ENCODE measurements at regions not wholly inside any gene's neighbourhood (a gene's known extent, or its start where the extent isn't known, plus 50 kb on each side); places are given as distances from the start of the nearest gene placed in this dataset.

DNA sequence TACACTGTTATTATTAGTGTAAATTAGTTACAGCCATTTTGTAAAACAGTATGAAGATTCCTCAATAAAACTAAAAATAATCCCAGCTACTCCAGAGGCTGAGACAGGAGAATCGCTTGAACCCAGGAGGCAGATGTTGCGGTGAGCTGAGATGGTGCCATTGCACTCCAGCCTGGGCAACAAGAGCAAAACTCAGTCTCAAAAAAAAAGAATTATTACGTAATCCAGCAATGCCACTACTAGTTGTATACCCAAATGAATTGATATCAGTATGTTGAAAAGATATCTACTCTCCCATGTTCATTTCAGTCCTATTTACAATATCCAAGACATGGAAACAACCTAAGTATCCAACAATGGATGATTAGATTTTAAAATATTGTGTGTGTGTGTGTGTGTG, 313.6 kb downstream of the EPHA4 start:
- H3K4me1 Mint-ChIP-seq = no peaks in the 10 kb centered on the region
- no peak overlapping the region for H3K4me3 Mint-ChIP-seq
- DNase-seq (ENCODE audit: low spot score in 2 of 2) = no peak
- H3K27ac Mint-ChIP-seq = no peak overlapping the region
- peaks cover 7% of the 10 kb centered on the region for H3K27me3 Mint-ChIP-seq
- H3K9me3 Mint-ChIP-seq = peaks cover 6% of the 10 kb centered on the region
- no peak for ATAC-seq (ENCODE audit: low read depth)
- peaks cover 2% of the 10 kb centered on the region for H3K36me3 Mint-ChIP-seq

DNA sequence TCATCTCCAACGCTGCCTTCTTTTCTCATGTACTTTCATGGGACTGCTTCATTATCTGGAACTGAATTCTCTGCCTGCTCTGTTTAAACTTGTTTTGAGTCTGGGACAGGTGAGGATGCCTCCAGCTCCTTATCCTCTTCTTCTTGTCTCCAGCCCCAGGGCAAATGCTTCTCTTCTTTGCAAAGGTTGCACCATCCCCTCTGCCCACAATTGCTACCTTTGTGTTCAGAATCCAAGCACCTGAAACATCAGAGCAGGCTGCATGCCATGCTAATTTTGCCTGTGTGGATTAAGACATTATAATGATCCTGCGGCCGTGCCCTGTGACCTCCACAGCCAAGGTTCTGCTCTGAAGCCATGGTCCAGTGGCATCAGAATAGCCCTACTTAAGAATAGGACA, 309.5 kb downstream of the EPHA4 start:
- Mint-ChIP-seq H3K27me3 (peaks cover 6% of the 10 kb centered on the region), H3K4me3 (no peak overlapping the region), H3K36me3 (no peaks in the 10 kb centered on the region), H3K9me3 (no peaks in the 10 kb centered on the region), H3K4me1 (no peaks in the 10 kb centered on the region), H3K27ac (no peak overlapping the region)
- no peak for ATAC-seq (ENCODE audit: low read depth)
- DNase-seq (ENCODE audit: low spot score in 2 of 2) = no peak

DNA sequence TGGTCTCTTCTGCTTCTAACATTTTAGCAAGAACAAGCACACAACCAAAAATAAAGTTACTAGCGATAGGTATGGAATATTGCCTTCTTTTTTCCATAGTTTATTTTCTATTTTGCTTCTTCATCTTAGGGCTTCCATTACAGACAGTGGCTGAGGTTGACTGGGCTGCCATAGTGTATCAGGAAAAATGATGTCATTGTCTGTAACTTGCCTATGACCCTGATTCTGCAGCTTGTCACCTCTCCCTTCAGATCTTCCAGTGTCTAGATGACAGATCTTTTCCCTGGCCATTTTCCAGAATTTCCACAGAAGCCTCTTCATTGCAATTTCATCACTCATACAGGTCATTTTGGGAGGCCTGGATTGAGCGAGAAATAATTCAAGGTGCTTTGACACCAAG, 308.5 kb downstream of the EPHA4 start:
- H3K4me3 Mint-ChIP-seq = no peak overlapping the region
- H3K9me3 Mint-ChIP-seq = no peaks in the 10 kb centered on the region
- ATAC-seq (ENCODE audit: low read depth) (no peak), DNase-seq (ENCODE audit: low spot score in 2 of 2) (no peak)
- no peaks in the 10 kb centered on the region for H3K36me3 Mint-ChIP-seq
- no peaks in the 10 kb centered on the region for H3K4me1 Mint-ChIP-seq
- peaks cover 6% of the 10 kb centered on the region for H3K27me3 Mint-ChIP-seq
- no peak overlapping the region for H3K27ac Mint-ChIP-seq

DNA sequence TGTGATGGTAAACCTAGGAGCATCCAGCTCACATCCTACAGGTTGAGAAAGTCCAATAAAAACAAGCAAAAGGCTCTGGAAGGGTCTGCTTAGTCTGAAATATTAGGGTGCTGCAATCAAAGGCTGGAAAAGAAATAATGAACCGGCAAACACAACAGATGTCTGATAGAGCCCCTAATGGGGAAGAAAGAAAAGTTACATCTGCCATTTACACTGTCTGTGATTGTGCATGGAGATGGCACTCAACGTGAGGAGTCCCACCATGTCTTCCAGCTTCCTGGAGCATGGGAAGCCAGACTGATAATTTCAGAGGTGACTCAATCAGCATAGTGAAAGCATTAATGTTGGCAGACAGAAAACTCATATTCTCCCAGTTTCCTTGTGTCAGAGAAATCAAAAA, 307.8 kb downstream of the EPHA4 start:
- Mint-ChIP-seq H3K4me3 (no peak overlapping the region), H3K27me3 (peaks cover 6% of the 10 kb centered on the region), H3K36me3 (no peaks in the 10 kb centered on the region), H3K4me1 (no peaks in the 10 kb centered on the region), H3K9me3 (no peaks in the 10 kb centered on the region), H3K27ac (no peak overlapping the region)
- no peak for ATAC-seq (ENCODE audit: low read depth)
- DNase-seq (ENCODE audit: low spot score in 2 of 2) = no peak

DNA sequence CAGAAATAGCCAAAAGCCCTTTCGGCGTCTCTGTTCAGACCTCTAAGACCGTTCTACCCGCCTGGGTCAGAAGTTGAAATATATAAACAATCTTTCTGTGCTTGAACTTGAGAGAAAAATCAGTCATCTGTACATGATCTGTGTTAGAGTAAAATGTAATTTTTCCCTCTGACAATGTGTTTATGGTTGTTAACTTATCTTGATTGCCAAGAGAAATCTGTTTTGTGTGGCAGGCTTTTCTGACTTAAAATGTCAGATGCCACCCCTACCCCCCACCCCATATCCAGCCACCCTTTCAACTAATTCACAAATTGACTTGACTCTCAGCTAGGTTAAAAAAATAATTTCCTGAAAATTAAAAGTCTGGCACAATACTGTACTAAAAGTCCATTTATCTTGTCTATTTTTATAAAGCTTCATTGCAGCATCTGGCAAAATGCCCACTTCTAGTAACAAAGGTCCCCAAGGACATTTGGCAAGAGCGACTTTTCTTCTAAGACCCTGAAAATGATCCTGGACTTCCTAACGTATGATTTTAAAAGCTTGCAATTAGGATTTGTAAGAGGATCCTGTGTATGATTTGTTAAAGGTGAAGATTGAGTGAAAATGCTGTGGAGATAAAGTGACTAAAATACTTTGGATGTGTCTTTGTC, 304.2 kb downstream of the EPHA4 start:
- no peaks in the 10 kb centered on the region for H3K4me1 Mint-ChIP-seq
- ATAC-seq (ENCODE audit: low read depth) (no peak), DNase-seq (ENCODE audit: low spot score in 2 of 2) (no peak)
- H3K27ac Mint-ChIP-seq = no peak overlapping the region
- H3K9me3 Mint-ChIP-seq = no peaks in the 10 kb centered on the region
- no peak overlapping the region for H3K4me3 Mint-ChIP-seq
- H3K27me3 Mint-ChIP-seq = peaks cover 5% of the 10 kb centered on the region
- no peaks in the 10 kb centered on the region for H3K36me3 Mint-ChIP-seq

DNA sequence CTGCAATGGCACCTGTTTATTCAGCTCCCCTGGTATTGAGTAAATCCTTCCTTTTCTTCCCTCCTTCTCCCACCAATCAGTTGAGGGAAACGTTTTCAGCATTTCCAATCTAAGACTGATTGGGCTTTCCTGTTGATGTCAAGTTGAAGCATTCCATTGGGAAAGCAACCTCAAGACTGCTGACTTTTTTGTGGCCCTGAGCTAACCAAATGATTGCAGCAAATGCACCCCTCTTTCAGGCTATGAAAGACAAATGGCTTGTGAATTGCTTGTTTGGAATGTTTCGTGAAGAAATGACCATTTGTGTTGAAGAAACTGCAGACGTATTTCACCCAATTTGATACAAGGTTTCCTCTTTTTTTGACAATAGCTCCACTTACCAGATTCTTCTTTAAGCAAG, 303.5 kb downstream of the EPHA4 start:
- Mint-ChIP-seq H3K9me3 (no peaks in the 10 kb centered on the region), H3K4me1 (no peaks in the 10 kb centered on the region), H3K27ac (no peak overlapping the region), H3K27me3 (peaks cover 5% of the 10 kb centered on the region), H3K36me3 (no peaks in the 10 kb centered on the region), H3K4me3 (no peak overlapping the region)
- DNase-seq (ENCODE audit: low spot score in 2 of 2) (no peak), ATAC-seq (ENCODE audit: low read depth) (no peak)

DNA sequence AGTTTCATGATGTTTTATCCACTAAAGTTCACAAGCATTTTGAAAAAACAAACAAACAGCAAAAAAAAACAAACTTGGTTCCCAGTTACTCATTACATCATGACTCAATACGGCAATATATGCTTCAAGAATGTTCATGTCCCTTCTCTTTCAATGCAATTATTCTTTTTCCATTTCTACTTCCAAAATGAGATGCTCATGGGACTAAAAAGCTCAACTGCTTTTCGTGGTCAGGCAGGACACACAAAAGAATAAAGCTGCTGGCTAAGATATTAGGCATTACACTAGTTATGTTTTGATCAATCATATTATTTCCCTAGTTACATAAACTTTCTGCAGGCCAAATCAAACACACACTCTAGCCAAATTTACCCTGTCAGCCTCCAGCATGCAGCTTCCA, 301.3 kb downstream of the EPHA4 start:
- no peaks in the 10 kb centered on the region for H3K9me3 Mint-ChIP-seq
- H3K36me3 Mint-ChIP-seq = no peaks in the 10 kb centered on the region
- ATAC-seq (ENCODE audit: low read depth) (no peak), DNase-seq (ENCODE audit: low spot score in 2 of 2) (no peak)
- no peaks in the 10 kb centered on the region for H3K4me1 Mint-ChIP-seq
- H3K4me3 Mint-ChIP-seq = no peak overlapping the region
- H3K27me3 Mint-ChIP-seq = peaks cover 4% of the 10 kb centered on the region
- H3K27ac Mint-ChIP-seq = no peak overlapping the region

DNA sequence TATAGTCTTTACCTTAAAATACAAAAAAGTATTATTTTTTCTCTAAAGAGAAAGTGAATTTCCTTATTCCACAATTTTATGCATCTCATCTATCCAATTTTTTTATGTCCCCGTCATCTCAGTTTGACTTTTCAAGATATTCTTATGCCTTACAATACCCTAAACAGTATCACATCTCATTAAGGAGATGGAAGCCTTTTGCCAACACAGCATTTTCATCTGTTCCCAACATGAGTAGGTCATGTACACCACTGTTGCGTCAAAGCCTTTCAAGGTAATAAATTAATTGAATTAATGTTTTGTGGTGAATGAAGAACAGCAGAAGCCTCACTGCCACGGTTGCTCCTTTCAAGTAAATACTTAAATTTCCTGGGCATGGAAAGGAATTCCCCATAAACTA, 299.4 kb downstream of the EPHA4 start:
- no peak overlapping the region for H3K27ac Mint-ChIP-seq
- no peaks in the 10 kb centered on the region for H3K4me1 Mint-ChIP-seq
- H3K36me3 Mint-ChIP-seq = no peaks in the 10 kb centered on the region
- DNase-seq (ENCODE audit: low spot score in 2 of 2) (no peak), ATAC-seq (ENCODE audit: low read depth) (no peak)
- peaks cover 4% of the 10 kb centered on the region for H3K27me3 Mint-ChIP-seq
- H3K4me3 Mint-ChIP-seq = no peak overlapping the region
- no peaks in the 10 kb centered on the region for H3K9me3 Mint-ChIP-seq

DNA sequence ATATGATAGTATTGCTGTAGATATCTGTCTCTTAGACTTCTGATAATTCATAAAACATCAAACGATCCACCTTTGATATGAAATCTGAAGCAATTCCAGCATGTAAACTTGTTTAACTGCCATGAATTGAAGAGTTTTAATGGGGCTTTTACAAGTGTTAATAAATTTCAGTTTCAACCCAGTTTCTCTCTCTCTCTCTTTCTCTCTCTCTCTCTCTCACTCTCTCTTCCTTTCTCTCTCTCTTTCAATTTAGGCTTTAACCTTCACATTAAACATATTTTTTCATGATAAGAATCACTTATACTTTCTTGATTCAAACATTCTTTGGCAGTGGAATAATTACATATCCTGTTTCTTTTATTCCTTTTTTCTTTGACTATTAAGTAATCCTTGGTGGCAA, 296.1 kb downstream of the EPHA4 start:
- DNase-seq (ENCODE audit: low spot score in 2 of 2) (no peak), ATAC-seq (ENCODE audit: low read depth) (no peak)
- no peak overlapping the region for H3K4me3 Mint-ChIP-seq
- H3K36me3 Mint-ChIP-seq = no peaks in the 10 kb centered on the region
- no peak overlapping the region for H3K27ac Mint-ChIP-seq
- H3K9me3 Mint-ChIP-seq = no peaks in the 10 kb centered on the region
- peaks cover 3% of the 10 kb centered on the region for H3K27me3 Mint-ChIP-seq
- no peaks in the 10 kb centered on the region for H3K4me1 Mint-ChIP-seq

DNA sequence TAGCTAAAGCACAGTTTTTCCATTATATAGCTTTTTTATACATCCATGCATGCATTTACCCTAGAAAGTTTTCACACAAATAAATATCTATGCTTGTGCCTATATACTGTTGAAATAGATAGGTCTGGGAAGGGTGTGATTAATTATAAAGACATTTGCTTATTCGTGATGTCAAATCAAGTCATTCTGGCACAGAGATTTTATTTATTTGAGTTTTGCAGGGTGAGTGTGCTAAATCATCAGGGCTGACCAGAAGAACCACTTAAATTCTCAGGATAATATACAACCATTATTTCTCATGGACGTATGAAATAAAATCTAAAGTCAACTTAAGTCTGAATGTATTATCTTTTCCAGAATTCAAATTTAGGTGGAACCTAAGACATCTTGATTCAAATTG, 295.5 kb downstream of the EPHA4 start:
- no peaks in the 10 kb centered on the region for H3K9me3 Mint-ChIP-seq
- no peaks in the 10 kb centered on the region for H3K36me3 Mint-ChIP-seq
- DNase-seq (ENCODE audit: low spot score in 2 of 2) (no peak), ATAC-seq (ENCODE audit: low read depth) (no peak)
- no peaks in the 10 kb centered on the region for H3K4me1 Mint-ChIP-seq
- no peak overlapping the region for H3K27ac Mint-ChIP-seq
- H3K27me3 Mint-ChIP-seq = peaks cover 1% of the 10 kb centered on the region
- no peak overlapping the region for H3K4me3 Mint-ChIP-seq

DNA sequence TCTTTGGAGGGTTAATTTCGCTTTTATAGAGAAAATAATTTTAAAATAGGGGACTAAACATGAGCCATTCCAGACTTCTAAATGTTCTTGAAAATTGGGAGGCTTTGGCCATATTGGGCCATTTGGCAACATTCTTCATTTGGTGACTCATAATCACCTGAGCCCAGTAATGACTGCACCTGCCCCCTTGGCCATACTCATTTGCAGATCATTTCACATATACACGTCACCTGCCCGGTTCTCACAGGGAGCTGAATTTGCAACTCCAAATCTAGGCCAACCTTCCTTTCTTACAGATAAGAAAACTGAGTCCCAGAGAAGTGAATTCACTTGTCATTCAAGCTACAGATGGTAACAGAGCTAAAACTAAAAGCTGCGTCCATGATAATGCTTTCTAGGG, 289.7 kb downstream of the EPHA4 start:
- Mint-ChIP-seq H3K36me3 (no peaks in the 10 kb centered on the region), H3K4me1 (no peaks in the 10 kb centered on the region), H3K4me3 (no peak overlapping the region), H3K27ac (no peak overlapping the region), H3K9me3 (no peaks in the 10 kb centered on the region), H3K27me3 (peaks cover 3% of the 10 kb centered on the region)
- DNase-seq (ENCODE audit: low spot score in 2 of 2) = no peak
- ATAC-seq (ENCODE audit: low read depth) = no peak

DNA sequence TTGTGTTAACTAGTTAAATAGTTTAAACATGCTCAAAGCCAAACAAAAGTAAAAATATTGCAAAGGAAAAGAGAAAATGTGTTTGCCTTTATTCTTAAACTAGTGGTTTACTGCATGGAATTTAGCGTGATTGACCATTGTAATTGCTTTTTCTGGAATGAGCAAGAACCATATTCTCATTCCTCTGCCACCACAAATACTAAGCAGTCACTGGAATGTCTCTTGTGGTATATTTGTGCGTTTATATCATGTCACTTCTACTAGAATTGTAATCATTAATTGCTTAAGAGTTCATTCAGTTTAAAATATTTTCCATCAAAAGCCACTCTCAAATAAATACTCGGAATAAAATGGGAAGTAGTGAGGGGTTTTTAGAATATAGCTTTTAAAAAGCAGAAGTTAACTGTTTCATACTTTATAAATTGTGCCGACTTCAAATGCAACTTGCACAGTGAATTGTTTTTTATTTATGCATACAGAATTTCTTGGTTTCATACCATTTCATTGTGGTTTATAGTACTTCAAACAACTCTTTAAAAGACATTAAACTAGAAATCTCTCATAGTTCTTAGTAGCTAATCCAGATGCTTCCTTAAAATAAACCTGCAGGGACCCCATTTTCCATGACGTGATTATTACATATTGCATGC, 288.1 kb downstream of the EPHA4 start:
- Mint-ChIP-seq H3K4me3 (no peak overlapping the region), H3K27ac (no peak overlapping the region), H3K36me3 (no peaks in the 10 kb centered on the region), H3K27me3 (peaks cover 3% of the 10 kb centered on the region), H3K4me1 (no peaks in the 10 kb centered on the region), H3K9me3 (no peaks in the 10 kb centered on the region)
- DNase-seq (ENCODE audit: low spot score in 2 of 2) (no peak), ATAC-seq (ENCODE audit: low read depth) (no peak)

DNA sequence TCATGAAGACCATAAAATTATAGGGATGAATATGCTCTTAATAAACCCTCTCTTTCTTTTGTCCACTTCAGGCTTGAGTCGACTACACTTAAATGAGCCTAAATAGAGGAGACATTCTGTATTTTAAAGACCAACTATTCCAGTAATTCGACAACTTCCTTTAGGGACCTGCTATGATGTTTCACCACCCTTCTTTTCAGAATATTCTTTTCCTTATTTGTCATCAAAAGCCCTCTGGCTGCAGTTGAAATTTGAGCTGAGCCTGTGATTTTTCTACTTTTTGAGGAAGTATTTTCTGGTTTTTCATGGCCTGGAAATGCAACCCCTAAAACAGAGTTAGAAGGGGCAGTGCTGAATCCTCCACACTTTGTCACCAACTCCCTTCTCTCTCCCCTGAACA, 287.0 kb downstream of the EPHA4 start:
- Mint-ChIP-seq H3K4me3 (no peak overlapping the region), H3K27me3 (peaks cover 3% of the 10 kb centered on the region), H3K9me3 (no peaks in the 10 kb centered on the region), H3K36me3 (no peaks in the 10 kb centered on the region), H3K27ac (no peak overlapping the region), H3K4me1 (peaks cover 4% of the 10 kb centered on the region)
- DNase-seq (ENCODE audit: low spot score in 2 of 2) = no peak
- ATAC-seq (ENCODE audit: low read depth) = no peak

DNA sequence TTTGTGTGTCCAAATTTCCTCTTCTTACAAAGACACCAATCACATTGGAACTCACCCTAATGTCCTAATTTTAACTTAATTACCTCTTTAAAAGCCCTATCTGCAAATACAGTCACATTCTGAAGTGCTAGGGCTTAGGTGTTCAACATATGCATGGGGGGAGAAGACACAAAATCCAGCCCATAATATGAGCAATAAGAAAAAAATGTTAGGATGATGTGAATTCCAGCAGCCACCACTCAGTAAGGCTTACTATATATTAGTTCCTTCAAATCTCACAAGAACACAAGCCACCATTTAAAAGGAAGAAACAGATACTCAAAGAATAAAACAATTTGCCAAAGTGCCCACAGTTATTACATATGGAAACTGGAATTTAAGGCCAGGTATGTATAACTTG, 285.7 kb downstream of the EPHA4 start:
- H3K36me3 Mint-ChIP-seq = no peaks in the 10 kb centered on the region
- DNase-seq (ENCODE audit: low spot score in 2 of 2) (no peak), ATAC-seq (ENCODE audit: low read depth) (no peak)
- H3K27ac Mint-ChIP-seq = no peak overlapping the region
- H3K9me3 Mint-ChIP-seq = no peaks in the 10 kb centered on the region
- peaks cover 4% of the 10 kb centered on the region for H3K4me1 Mint-ChIP-seq
- no peak overlapping the region for H3K4me3 Mint-ChIP-seq
- peaks cover 3% of the 10 kb centered on the region for H3K27me3 Mint-ChIP-seq

DNA sequence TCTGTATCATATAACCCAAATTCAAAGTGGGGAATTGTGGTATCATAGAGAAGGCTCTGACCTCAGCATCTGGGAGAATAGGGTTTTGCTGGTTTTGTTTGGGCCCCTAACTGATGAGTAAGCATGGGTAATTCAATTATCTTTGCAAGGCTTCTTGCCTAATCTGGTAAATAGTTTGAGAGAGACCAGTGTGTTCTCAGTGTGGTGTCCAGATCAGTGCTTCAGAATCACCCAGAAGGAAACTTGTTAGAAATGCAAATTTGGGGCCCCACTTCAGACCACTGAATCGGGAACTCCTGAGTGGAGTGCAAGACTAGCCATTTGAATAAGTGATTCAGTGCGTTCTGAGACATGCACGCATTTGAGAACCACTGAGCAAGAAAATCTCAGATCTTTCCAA, 282.7 kb downstream of the EPHA4 start:
- peaks cover 4% of the 10 kb centered on the region for H3K4me1 Mint-ChIP-seq
- no peak overlapping the region for H3K27ac Mint-ChIP-seq
- ATAC-seq (ENCODE audit: low read depth) (no peak), DNase-seq (ENCODE audit: low spot score in 2 of 2) (no peak)
- H3K4me3 Mint-ChIP-seq = no peak overlapping the region
- H3K9me3 Mint-ChIP-seq = no peaks in the 10 kb centered on the region
- H3K27me3 Mint-ChIP-seq = peaks cover 3% of the 10 kb centered on the region
- no peaks in the 10 kb centered on the region for H3K36me3 Mint-ChIP-seq

All from memory B cell (primary cell).